NCI-H146 treated with DMSO at 0.1 percent for 48 hours (cell line): ENCODE measurements at regions not wholly inside any gene's neighbourhood (a gene's known extent, or its start where the extent isn't known, plus 50 kb on each side); places are given as distances from the start of the nearest gene placed in this dataset.
A peak's percentile ranks its signal among the peaks of the same experiment; 100 is the strongest.

Experiments
- DNase-seq: peaks from one replicate; lab custom pipeline; 2025; ENCODE audit not compliant: unreplicated experiment; lab: John Stamatoyannopoulos, UW

DNA sequence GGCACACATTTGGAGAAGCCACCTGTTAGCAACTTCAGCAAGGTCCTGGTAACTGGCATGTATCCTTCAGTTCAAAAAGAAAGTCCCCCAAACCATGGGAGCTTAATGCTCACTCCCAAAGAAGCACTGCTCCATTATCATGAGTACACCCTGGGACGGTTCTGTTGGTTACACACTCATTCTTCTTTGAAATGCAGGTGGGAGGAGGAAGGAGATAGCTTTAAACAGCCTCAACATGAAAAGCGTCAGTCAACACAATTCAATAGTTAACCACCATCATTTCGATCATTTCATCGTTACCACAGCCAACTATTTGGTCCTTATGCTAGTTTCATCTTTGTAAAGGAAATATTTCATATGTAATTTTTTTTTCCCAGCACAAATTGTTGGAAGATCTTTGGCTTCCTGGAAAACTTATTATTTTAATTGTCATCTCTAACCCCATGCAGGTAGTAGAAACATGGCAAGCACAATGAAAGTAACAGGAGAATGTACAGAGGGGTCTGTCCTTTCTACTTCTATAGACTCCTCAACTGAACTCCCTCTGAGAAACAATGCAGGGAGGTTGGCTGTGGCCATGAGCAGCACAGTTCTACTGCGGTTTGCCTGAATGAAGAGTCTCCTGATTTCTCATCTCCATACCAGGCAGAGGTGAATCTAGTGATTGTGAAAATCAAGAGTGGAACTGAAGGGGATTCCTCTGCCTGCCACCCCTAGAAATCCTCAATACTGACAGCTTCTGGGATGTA lies 196.4 kb upstream of the FOXN3 start:
- no peak for DNase-seq

DNA sequence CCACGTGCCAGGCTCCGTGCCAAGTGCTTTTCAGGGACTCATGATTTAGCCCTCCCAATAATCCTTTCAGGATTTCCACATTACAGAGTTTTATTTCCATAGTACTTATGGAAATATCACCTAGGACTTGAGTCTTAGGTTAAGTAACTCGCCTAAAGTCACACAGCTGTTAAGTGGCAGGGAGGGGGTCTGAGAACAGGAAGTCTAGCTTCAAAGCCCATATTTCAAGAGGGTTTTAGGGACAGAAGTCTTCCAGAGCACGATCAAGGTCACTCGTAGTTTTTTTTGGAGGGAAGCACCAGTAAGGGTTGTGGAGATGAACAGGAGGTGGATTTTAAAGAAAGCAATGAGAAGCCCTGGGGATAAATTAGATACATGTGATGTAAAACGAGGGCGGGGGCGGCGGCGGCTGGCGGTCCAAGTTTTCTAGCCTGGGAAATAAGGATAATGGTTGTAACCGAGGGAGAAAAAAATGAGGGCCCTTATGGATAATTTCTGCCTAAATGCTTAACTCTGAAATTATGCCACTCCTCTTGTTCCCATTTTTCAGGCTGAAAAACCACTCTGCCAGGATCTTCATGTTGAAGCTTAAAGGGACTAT lies 192.6 kb upstream of the FOXN3 start:
- no peak for DNase-seq

DNA sequence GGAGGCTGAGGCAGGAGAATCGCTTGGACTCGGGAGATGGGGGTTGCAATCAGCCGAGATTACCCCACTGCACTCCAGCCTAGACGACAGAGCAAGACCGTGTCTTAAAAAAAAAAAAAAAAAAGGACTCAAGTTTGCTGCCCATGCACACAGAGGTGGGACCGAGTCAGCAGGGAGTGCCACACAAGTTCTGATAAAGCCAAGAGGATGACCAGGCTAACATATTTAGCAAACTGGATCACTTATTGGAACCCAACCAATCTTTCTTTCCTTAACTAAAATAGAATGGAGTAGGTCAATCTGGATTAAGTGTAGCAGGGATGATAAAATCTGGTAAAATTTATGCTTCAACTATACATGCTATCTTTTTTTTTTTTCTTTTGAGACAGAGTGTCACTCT lies 190.4 kb upstream of the FOXN3 start:
- no peak for DNase-seq

DNA sequence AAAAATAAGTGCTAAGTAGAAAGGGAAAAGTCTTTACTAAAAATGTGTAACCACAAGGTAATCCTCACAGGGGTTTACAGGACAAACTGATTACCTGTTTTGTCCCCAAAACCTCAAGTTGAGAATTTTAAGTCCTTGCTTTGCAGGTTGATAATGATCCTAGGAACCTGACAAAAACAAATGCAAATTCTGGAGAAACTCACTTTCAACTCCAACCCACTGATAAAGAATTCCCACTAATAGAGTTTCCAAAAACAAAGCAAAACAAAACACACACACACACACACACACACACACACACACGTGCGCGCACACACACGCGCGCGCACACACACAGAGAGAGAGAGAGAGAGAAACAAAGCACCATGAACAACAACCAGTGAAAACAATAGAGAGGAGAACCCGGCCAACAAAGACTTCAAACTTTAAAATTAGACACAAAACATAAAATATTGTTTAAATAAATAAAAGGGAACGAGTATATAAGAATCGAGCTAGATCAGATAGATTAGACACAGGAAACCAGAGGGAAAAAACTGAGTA lies 187.0 kb upstream of the FOXN3 start:
- no peak for DNase-seq

DNA sequence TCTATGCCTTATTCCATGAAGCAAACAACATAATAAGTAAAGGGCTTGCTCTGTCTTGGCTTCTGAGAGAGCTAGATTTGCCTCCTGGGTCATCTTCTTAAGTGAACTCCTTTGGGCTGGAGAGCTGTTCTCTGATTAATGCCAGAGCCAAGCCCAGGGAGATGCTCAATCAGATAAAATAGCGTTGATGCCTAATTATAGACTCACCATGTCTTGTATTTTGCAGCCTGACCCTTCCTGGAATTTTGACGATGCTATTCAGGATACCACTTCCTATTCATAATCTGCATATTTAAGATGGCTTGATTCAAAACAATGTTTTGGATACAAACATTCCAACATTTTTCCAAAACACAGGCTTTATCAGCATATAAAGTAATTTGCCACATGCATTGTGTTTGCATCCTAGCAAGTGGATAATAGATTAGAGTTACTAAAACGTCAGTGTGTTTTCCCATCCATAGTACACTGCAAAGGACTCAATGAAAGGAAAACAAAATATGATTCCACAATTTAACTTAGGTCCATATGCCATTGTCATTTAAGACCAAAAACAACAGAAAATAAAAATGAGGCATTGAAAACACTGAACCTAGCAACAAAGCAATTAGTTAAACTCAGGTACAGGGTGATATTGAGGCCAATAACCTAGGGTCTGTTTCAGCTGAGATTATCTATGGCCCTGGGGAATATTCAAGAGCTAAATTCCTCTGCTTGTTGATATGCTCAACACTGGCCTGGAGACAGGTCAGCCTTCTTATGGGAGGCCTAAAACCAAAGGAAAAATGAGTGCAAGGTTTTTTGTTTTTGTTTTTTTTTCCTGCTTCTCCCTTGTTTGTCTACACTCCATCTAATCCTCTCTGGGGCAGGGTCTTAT lies 184.2 kb upstream of the FOXN3 start:
- no peak for DNase-seq

DNA sequence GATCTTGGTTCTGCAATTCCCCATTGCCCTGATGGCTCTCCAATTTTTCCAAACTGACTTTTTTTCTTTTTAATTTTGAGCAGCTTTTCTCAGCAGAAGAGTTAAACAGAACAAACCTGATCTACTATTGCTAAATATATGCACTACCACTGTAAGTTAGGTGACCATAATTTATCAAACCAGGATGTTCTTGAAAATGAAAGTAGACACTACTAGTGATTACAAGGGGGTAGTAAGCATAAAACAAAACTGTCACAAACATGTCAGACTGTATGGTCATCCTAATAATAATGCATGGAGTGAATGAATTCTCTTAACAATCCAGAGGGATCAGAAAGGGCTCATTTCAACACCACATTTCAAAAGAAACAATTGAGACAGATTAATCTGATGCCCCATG lies 183.0 kb upstream of the FOXN3 start:
- DNase-seq = no peak

DNA sequence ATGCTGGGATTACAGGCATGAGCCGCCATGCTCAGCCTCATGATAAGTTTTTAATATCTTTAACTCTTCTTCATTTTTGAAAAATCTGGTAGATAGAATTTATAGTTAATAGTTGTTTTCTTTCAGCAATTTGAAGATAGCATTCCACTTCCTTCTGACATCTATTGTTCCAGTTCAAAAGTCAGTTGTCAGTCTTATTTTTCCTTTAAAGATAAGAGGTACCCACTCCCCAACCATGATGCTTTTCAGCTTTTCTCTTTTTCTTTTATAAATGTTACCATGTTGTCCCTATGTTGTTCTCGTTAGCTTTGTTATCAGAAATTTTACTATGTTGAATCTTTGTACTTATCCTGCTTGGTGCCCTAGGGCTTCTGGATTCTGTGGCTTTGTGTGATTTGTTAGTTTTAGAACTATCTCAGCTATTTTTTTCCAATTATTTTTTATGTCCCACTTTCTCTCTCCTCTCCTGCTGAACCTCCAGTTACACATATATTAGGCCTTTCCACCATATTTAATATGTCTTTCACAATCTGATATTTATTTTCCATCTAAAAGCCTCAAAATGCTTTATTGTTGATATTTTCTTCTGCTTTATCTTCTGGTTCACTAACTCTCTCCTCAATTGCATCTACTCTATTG lies 181.6 kb upstream of the FOXN3 start:
- DNase-seq = no peak

DNA sequence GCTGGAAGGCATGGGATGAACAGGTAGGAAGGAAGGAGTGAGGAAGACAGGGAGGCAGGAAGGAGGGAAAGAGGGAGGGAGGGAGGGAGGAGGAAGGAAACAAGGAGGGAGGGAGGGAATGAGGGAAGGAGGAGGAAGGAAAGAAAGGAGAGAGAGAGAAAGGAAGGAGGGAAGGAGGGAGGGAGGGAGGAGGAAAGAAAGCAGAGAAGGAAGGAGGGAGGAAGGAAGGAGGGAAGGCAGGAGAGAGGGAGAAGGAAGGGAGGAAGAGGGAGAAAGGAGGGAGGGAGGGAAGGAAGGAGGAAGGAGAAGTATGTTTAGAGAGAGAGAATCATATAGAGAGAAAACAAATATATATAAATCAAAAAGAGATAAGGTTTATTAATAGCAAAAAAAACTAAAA lies 175.9 kb upstream of the FOXN3 start:
- no peak for DNase-seq

DNA sequence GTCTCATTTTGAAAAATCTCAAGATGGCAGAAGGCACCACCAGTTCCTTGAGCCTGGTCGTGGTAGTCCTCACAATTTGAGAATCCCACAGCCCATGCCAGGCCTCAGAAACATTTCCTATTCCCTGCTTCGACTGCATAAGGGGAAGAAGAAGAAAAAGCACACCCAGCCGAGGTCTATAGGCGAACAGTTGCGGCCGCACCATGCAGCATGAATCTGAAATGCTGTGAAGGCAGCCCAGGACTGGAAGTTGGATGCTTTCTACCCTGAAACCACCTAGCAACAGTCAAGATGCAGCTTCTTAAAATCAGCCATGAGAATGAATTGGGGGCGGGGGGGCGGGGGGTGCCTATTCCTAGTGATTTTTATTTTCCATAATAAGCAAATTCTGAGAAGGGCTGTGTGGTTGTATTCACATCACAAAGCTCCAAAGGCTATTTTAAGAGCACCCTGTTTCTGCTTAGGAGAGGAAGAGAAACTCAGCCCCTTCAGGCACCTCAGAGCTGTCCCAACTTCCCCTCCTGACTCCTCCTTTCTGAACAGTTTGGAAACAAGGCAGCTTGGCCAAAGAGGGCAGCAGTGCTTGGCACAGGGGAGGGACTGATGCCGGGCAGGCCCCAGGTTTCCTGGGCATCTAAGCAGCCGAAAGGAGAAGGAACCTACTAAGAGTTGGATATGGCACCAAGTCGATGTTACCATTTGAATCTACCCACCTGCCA lies 172.5 kb upstream of the FOXN3 start:
- DNase-seq = no peak

DNA sequence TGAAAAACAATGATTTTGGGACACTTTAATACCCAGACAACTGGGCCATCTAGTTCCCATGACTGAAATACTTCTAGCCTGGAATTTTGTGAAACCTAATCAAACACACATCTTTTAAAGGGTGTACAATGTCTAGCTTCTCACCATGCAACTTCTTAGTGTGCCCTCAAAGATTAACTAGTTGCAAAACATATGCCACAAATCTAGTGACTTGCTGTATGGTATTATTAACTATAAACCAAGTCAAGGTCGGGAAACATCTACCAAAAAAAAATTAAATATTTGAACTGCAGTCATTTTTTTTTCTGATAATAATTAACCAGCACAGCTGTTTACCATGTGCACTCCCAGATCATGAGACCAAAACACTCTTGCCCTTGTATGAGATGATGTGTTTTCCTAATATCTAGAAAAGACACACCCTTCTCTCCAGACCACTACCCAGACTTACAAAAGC lies 171.8 kb upstream of the FOXN3 start:
- DNase-seq = no peak

DNA sequence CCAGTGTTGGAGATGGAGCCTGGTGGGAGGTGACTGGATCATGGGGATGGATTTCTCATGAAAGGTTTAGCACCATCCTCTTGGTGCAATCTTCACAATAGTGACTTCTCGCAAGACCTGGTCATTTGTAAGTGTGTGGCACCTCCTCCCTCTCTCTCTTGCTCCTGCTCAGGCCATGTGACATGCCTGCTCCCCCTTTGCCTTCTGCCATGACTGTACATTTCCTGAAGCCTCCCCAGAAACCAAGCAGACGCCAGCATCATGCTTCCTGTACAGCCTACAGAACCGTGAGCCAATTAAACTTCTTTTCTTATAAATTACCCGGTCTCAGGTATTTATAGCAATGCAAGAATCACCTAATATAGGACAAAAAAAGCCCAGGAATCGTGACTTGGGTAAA lies 171.0 kb upstream of the FOXN3 start:
- no peak for DNase-seq

DNA sequence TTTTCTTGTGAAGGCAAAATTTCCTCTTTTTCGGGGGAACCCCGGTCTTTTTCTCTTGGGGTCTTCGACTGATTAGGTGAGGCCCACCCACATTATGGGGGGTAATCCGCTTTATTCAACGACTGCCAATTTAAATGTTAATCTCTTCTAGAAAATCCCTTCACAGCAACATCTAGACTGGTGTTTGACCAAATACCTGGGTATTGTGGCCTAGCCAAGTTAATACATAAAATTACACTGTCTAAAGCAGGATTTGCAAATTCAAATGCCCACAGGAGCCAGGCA lies 170.0 kb upstream of the FOXN3 start:
- DNase-seq = no peak

DNA sequence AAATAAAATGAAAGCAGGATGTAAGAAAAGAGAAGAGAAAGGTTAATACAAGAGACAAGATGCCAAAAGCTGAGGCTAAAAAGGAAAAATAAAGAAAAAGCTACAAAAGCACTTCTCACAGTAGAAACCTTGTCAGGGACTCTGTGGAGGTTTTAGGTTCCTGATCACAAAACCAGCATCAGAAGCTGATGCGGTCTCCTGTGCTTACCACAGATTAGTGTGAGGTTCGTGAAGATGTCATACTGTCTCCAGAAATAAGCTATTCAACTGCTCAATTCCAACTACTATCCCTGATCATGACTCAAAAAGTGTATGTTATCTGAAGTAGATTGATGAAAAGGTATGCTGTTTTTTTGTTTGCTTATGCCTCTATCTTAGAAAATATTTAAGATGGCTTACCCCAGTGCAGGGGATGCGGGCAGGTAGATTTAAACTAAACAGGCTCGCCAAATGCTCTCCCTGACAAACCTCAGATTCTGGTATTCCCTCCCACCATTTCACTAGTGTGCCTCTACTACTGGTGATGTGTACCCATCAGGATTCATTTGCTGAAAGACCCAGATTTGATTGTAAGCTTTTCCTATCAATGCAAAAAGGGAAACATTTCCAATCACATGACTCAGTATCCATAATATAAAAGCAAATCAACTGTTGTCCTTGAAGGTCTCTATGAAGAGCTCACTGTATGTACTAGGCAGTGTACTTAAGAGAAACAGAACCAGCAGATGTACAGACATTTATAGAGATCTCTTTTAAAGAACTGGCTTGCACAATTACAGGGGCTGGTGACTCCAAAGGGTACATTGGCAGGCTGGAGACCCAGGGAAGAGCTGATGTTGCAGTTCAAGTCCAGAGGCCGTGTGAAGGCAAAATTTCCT lies 169.5 kb upstream of the FOXN3 start:
- DNase-seq = no peak

DNA sequence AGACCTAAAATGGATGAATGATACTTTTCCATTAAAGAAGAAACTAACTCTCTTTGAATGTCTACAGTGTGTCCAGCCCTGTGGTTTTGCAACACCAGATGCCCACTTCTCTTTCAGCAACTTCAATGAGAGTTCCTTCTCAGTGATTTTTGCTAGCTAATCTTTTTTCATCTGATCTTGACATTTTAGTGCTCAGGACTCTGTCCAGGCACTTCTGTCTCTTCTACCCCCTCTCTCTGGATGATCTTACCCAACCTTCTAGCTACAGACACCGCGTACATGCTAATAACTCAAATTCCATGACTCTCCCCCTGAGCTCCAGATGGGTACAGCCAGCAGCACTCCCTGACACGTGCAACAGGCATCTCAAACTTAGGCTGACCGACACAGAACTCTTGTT lies 161.1 kb upstream of the FOXN3 start:
- no peak for DNase-seq

DNA sequence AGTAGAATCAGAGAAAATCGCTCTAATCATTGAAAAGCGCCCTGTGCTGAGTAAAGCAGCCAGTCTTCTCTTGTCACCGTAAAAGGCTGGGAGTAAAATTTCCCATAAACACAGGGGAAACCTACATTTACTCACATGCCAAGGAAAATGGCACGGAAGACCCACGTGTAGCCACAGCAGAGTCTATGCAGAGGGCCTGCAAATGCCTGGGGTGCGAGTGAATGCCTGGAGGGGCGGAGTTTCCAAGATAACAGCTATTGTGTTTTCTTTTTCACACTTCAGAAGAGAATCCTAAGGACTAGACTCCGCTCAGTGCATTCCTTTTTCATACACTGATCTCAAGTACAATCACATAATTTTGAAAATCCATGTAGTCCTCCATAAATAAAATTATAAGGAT lies 159.9 kb upstream of the FOXN3 start:
- DNase-seq = no peak

DNA sequence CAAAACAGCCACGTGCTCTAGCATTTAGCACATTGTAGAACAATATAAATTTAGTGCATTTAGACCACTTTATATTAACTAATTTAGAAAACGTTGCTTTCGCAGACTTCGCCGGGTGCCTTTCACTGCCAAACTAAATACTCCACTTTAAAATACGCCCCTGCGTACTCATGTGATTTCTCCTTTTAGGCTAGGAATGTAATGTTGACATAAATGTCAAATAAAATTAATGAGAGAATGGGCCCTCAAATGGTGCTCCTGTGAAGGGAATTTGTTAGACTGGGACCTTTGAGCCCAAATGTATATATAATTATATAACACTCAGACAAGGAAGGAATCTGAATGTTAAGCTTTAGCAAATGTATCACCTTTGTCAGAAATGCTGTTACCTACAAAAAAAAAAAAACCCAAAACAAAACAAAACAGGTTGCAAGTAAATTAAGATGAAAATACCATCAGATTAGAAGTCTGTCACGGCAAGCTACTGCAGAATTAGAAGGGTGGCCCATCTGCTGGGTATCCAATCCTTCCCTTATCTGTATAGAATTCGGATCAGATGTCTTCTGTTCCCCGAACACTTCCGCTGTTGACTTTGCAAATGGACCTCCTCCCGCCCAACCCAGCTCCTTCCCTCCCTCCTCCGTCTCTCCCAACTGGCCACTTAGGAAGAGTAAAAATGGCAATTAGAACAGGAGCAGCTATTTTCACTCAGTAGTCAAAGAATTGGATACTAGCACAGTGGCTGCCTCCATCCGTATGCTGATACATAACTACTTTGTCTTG lies 159.3 kb upstream of the FOXN3 start:
- DNase-seq = peak; percentile 29

DNA sequence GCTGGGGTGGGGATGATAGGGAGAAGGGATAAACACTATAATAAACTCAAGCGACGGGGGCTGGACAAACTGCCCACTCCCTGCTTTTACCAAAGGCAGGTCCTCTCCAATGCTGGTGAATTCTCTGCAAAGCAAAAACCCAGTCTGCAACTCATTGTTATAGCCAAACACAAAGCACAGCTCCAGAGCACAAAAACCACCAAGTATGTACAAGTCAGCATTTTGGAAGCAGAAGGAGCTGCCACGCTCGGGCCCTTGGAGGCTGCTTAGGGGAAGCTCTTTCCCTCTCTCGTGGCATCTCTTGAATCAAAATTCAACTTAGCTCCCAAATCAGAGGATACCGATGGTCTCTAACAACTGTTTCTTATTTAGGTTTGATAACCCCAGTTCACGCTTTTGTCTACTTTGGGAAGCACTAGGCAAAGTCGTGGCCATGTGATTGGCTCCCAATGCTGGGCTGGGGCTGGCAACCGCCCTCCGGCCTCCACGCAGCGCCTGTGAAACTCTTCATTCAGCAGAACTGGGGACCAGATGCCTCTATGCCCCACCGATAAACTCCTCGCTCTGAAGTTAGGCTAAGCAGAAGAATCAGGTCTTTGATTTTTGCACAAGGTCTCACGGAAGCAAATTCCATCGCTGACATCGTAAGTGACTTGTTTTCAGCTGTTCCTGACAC lies 158.5 kb upstream of the FOXN3 start:
- DNase-seq = no peak

DNA sequence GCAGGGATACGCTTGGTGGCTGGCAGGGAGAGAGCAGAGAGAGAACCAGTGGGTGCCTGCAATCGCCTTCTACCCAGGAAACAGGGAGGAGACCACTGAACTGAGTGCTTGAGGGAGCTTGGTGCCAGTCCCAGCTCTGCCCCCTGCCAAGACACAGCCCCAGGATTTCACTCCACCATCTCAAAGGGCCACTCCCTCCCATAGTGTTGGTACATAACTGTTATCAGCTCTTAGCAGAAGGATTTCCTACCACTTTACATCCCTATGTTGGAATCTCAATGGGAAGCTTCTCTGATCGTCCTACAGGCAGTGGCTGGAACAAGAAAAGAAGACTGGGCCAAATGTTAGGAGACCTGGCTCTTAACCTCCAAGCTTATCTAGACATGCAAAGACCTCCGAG lies 157.4 kb upstream of the FOXN3 start:
- DNase-seq = no peak

DNA sequence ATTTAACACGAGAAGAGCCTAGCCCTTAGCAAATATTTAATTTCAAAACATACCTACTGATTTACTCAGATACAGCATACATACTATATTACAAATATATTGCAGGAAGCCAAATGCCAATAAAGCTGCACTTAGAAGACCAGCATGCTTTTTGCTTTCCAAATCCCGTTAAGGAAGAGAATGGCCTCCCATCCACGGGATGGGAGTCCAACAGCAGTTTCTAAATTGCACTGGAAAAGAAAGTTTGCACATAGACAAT lies 156.3 kb upstream of the FOXN3 start:
- no peak for DNase-seq
